ENCODE measurements at regions not wholly inside any gene's neighbourhood (a gene's known extent, or its start where the extent isn't known, plus 50 kb on each side); places are given as distances from the start of the nearest gene placed in this dataset.

- in situ Hi-C loops (cut with HindIII; ENCODE audit: low pct_unique_long_range_greater_than_20kb, low sequenced_read_pairs) = no loop called here
- no peak for DNase-seq (ENCODE audit: low read depth, low spot score)
Measured at GRCh38 chr13:31972453-31972852, 59.1 kb upstream of the FRY start.

GRCh38 chr13:31978021-31978420 is 53.6 kb upstream of the FRY start:
- DNase-seq (ENCODE audit: low read depth, low spot score) = no peak
- in situ Hi-C loops (cut with HindIII; ENCODE audit: low pct_unique_long_range_greater_than_20kb, low sequenced_read_pairs) = no loop called here

GRCh38 chr13:31980830-31981229 is 50.7 kb upstream of the FRY start:
- DNase-seq (ENCODE audit: low read depth, low spot score) = no peak

More at GRCh38 chr13:31980830-31981229, 50.7 kb upstream of the FRY start:
- in situ Hi-C loops (cut with HindIII; ENCODE audit: low pct_unique_long_range_greater_than_20kb, low sequenced_read_pairs) = no loop called here

Small RNAs in the stretch of these regions (small RNA-seq; reads per million reads assigned to genes)
- 0 reads per million in 2 experiments for gene RF00017
